ENCODE measurements at regions not wholly inside any gene's neighbourhood (a gene's known extent, or its start where the extent isn't known, plus 50 kb on each side); places are given as distances from the start of the nearest gene placed in this dataset.
"Not testable (repeated sequence)": the region's sequence is repeated elsewhere in the genome, so short reads cannot be mapped to it uniquely, and the experiment has no call there.

GRCh38 chr7:92942706-92943105 lies 106.3 kb upstream of the CDK6 start:
- not testable (repeated sequence) for TF ChIP-seq CTCF (IDR thresholded peaks at IDR 0.05 in 8 of 11, conservative IDR thresholded peaks at IDR 0.05 in 3 of 11); POLR2A (IDR thresholded peaks at IDR 0.05); POLR2AphosphoS5 (IDR thresholded peaks at IDR 0.05)
